C4-2B (cell line): ENCODE measurements at regions not wholly inside any gene's neighbourhood (a gene's known extent, or its start where the extent isn't known, plus 50 kb on each side); places are given as distances from the start of the nearest gene placed in this dataset.
A peak's percentile ranks its signal among the peaks of the same experiment; 100 is the strongest.
"Not testable (repeated sequence)": the region's sequence is repeated elsewhere in the genome, so short reads cannot be mapped to it uniquely, and the experiment has no call there.

Source experiments
- H3K27ac ChIP-seq: fragments of 450-650 bp; 2 replicates; pipeline ENCODE4 v1.5.1; 2017
- ZFX ChIP-seq: fragments of 450-650 bp; IDR thresholded peaks from 2 replicates; pipeline ENCODE4 v1.6.1; 2017
- TF ChIP-seq, protein P1 (sequence below): fragments of 450-650 bp; conservative IDR thresholded peaks from 2 replicates; pipeline ENCODE4 v1.5.1; 2017; ENCODE audit warnings: mild to moderate bottlenecking

GRCh38 chr5:93967923-93968322, 226.5 kb upstream of the POU5F2 start:
- H3K27ac ChIP-seq = no peak overlapping the region
- TF ChIP-seq ZFX = no peak
- TF ChIP-seq, protein P1, sequence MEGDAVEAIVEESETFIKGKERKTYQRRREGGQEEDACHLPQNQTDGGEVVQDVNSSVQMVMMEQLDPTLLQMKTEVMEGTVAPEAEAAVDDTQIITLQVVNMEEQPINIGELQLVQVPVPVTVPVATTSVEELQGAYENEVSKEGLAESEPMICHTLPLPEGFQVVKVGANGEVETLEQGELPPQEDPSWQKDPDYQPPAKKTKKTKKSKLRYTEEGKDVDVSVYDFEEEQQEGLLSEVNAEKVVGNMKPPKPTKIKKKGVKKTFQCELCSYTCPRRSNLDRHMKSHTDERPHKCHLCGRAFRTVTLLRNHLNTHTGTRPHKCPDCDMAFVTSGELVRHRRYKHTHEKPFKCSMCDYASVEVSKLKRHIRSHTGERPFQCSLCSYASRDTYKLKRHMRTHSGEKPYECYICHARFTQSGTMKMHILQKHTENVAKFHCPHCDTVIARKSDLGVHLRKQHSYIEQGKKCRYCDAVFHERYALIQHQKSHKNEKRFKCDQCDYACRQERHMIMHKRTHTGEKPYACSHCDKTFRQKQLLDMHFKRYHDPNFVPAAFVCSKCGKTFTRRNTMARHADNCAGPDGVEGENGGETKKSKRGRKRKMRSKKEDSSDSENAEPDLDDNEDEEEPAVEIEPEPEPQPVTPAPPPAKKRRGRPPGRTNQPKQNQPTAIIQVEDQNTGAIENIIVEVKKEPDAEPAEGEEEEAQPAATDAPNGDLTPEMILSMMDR = peak; percentile 17; the same call in 1 of the 2 replicates

DNA sequence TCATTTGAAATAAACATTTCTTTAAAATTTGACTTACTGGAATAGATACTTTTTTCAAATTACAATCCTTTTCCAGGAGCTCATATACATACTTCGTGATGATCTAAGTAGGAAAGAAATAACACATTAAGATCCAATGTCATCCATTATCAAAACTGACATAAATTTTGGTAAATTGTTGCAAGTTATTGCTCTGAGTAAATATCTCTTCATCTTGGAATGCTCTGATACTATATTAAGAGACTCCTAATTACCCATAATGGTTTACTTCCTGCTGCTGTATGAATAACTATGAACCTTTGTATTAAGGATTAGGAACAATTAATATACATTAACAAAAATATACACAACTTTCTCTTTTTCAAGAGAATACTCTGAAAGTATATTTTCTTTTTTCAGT, 223.0 kb upstream of the POU5F2 start:
- no peak overlapping the region for H3K27ac ChIP-seq

DNA sequence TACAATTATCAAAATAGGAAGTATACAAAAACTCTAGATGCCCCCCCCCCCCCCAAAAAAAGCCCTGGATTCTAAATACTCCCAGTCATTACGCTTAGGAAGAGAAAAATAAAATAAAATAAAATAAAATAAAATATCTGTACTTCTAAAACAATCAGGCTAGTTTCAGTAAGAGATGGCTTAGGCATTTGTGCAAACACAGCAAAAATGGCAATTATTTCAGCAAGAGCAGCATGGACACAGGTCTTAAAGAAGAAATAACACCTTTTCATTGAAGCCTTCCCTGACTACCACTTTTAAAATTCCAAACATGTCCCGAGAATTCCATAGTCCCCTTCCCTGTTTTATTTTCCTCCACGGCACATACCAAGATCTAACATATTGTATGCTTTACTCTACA, 218.6 kb upstream of the POU5F2 start:
- H3K27ac ChIP-seq = no peak overlapping the region
- TF ChIP-seq, protein P1 = no peak
- no peak for TF ChIP-seq ZFX

More for the DNA sequence above, 223.0 kb upstream of the POU5F2 start:
- no peak for TF ChIP-seq ZFX
- TF ChIP-seq, protein P1 = no peak

- no peak overlapping the region for H3K27ac ChIP-seq
- TF ChIP-seq, protein P1 = no peak
- TF ChIP-seq ZFX = no peak
Measured at GRCh38 chr5:93956006-93956405, 214.6 kb upstream of the POU5F2 start.

- no peak overlapping the region for H3K27ac ChIP-seq
- no peak for TF ChIP-seq ZFX
- TF ChIP-seq, protein P1 = no peak
Measured at GRCh38 chr5:93954421-93955069, 213.1 kb upstream of the POU5F2 start.

- H3K27ac ChIP-seq = no peak overlapping the region
- TF ChIP-seq ZFX = no peak
- TF ChIP-seq, protein P1 = no peak
Measured at GRCh38 chr5:93953442-93953841, 212.0 kb upstream of the POU5F2 start.

DNA sequence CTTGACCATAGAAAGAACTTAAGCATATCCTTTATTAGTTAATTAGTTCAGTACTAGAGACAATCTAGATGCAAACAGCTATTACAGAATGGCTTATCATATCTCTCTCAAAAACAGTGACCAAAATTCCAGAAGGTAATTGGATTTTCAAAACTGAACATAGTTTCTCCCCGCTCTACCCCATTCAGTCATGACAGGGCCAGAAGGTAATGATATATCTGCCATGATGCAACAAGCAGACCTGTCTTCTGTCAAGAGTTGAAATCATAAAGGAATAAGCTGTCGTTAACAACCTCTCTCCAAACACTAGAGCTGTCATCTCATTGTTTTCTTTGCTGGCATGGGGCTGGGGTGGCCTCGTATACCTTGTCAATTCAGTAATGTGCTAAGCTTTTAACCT, 200.5 kb upstream of the POU5F2 start:
- no peak for TF ChIP-seq ZFX
- TF ChIP-seq, protein P1 = no peak
- no peak overlapping the region for H3K27ac ChIP-seq

- H3K27ac ChIP-seq = not testable (repeated sequence)
Measured at GRCh38 chr5:93933269-93933668, 191.9 kb upstream of the POU5F2 start.
